ENCODE measurements at regions not wholly inside any gene's neighbourhood (a gene's known extent, or its start where the extent isn't known, plus 50 kb on each side); places are given as distances from the start of the nearest gene placed in this dataset.

GRCh38 chr4:100280807-100281206 lies 90.5 kb upstream of the DDIT4L start:
- no peak for TF ChIP-seq FOXP2 (optimal IDR thresholded peaks at IDR 0.05; ENCODE audit: borderline replicate concordance, extremely low read depth, extremely low read length, insufficient read depth)
- TF ChIP-seq TAF1 (IDR thresholded peaks at IDR 0.05; ENCODE audit: borderline replicate concordance, insufficient read depth, low read length), result no peak
- no peak for TF ChIP-seq REST (IDR thresholded peaks at IDR 0.05; ENCODE audit: insufficient read depth in 1 of 2, low read depth in 2 of 2, low read length in 2 of 2)
- TF ChIP-seq POLR2AphosphoS5 (IDR thresholded peaks at IDR 0.05; ENCODE audit: low read depth, low read length), result no peak
- TF ChIP-seq SIN3A (IDR thresholded peaks at IDR 0.05; ENCODE audit: borderline replicate concordance, insufficient read depth, low read length), result no peak
